Endometrium (tissue), 2 donors: ENCODE measurements at regions not wholly inside any gene's neighbourhood (a gene's known extent, or its start where the extent isn't known, plus 50 kb on each side); places are given as distances from the start of the nearest gene placed in this dataset.
"Not testable (repeated sequence)": the region's sequence is repeated elsewhere in the genome, so short reads cannot be mapped to it uniquely, and the experiment has no call there.

ENCODE experiments used
- FAIRE-seq: peaks from 2 replicates; lab custom pipeline; 2012; peaks lifted over from hg19 to GRCh38; lab: Jason Lieb, UNC
- donor health status: control.
- donor health status: control.

GRCh38 chr9:7342229-7342628, 457.3 kb downstream of the DMAC1 start:
- no peak for FAIRE-seq

GRCh38 chr9:7341571-7341970, 458.0 kb downstream of the DMAC1 start:
- FAIRE-seq: no peak

- FAIRE-seq: no peak
These were observed 459.1 kb downstream of the DMAC1 start for GRCh38 chr9:7340451-7340850.

GRCh38 chr9:7338586-7339281, 460.8 kb downstream of the DMAC1 start:
- FAIRE-seq: no peak

GRCh38 chr9:7336356-7337065, 463.1 kb downstream of the DMAC1 start:
- FAIRE-seq: no peak

- FAIRE-seq: no peak
These were observed 465.9 kb downstream of the DMAC1 start for GRCh38 chr9:7333719-7334118.

GRCh38 chr9:7332780-7333179, 466.8 kb downstream of the DMAC1 start:
- FAIRE-seq: no peak

- no peak for FAIRE-seq
These were observed 471.1 kb downstream of the DMAC1 start for GRCh38 chr9:7328453-7328852.

- FAIRE-seq: no peak
These were observed 473.6 kb downstream of the DMAC1 start for GRCh38 chr9:7325995-7326394.

- no peak for FAIRE-seq
These were observed 475.4 kb downstream of the DMAC1 start for GRCh38 chr9:7324152-7324598.

GRCh38 chr9:7320841-7321240, 478.7 kb downstream of the DMAC1 start:
- no peak for FAIRE-seq

- FAIRE-seq: no peak
These were observed 479.4 kb downstream of the DMAC1 start for GRCh38 chr9:7320139-7320538.

GRCh38 chr9:7318920-7319319, 480.7 kb downstream of the DMAC1 start:
- no peak for FAIRE-seq

GRCh38 chr9:7316967-7317366, 482.6 kb downstream of the DMAC1 start:
- FAIRE-seq: no peak

GRCh38 chr9:7316166-7316795, 483.3 kb downstream of the DMAC1 start:
- FAIRE-seq: no peak

GRCh38 chr9:7315746-7316145, 483.8 kb downstream of the DMAC1 start:
- FAIRE-seq: no peak

GRCh38 chr9:7315116-7315515, 484.5 kb downstream of the DMAC1 start:
- FAIRE-seq: no peak

- FAIRE-seq: no peak
These were observed 486.2 kb downstream of the DMAC1 start for GRCh38 chr9:7313389-7313788.

- FAIRE-seq: not testable (repeated sequence)
These were observed 490.5 kb downstream of the DMAC1 start for GRCh38 chr9:7309051-7309450.

GRCh38 chr9:7305677-7306076, 493.9 kb downstream of the DMAC1 start:
- no peak for FAIRE-seq

GRCh38 chr9:7304627-7304995, 495.0 kb downstream of the DMAC1 start:
- no peak for FAIRE-seq

GRCh38 chr9:7303907-7304626, 495.5 kb downstream of the DMAC1 start:
- FAIRE-seq: no peak

- FAIRE-seq: no peak
These were observed 499.1 kb downstream of the DMAC1 start for GRCh38 chr9:7300484-7300883.
